HepG2 (cell line): ENCODE measurements at regions not wholly inside any gene's neighbourhood (a gene's known extent, or its start where the extent isn't known, plus 50 kb on each side); places are given as distances from the start of the nearest gene placed in this dataset.

Experiments
- TAF1 ChIP-seq: sonication (generic); formaldehyde crosslinking; IDR thresholded peaks from 2 replicates; pipeline ENCODE4 v1.4.0; 2020; ENCODE audit warnings: missing genetic modification reagents
- ZKSCAN5 ChIP-seq: sonication (generic); formaldehyde crosslinking; IDR thresholded peaks from 2 replicates; pipeline ENCODE4 v1.5.1; 2020; ENCODE audit warnings: mild to moderate bottlenecking, missing genetic modification reagents
- ZNF431 ChIP-seq: sonication (generic); formaldehyde crosslinking; IDR thresholded peaks from 2 replicates; pipeline ENCODE4 v1.9.0; 2022; ENCODE audit warnings: missing genetic modification reagents, low read depth, mild to moderate bottlenecking, borderline replicate concordance

- TF ChIP-seq TAF1 (CRISPR knock-in tag): no peak
- TF ChIP-seq ZNF431 (CRISPR knock-in tag): no peak
- TF ChIP-seq ZKSCAN5 (CRISPR knock-in tag): no peak
Measured at GRCh38 chr16:86690970-86691369, 112.6 kb downstream of the FOXL1 start.
